K562 (cell line): ENCODE measurements at regions not wholly inside any gene's neighbourhood (a gene's known extent, or its start where the extent isn't known, plus 50 kb on each side); places are given as distances from the start of the nearest gene placed in this dataset.

Experiments
- ADNP ChIP-seq: fragments of 200-800 bp; sonication (Bioruptor generic); IDR thresholded peaks from 2 replicates; pipeline ENCODE4 v1.6.1; 2016; ENCODE audit warnings: missing genetic modification characterization, missing compliant biosample characterization
- GATA2 ChIP-seq: sonication (generic); formaldehyde crosslinking; IDR thresholded peaks from 2 replicates; pipeline ENCODE4 v1.4.0; 2020; ENCODE audit warnings: mild to moderate bottlenecking, missing genetic modification reagents
- HOXB6 ChIP-seq: fragments of 250-450 bp; sonication (Bioruptor Pico); IDR thresholded peaks from 2 replicates; pipeline ENCODE4 v1.5.1; 2022; ENCODE audit warnings: mild to moderate bottlenecking, borderline replicate concordance
- KHSRP ChIP-seq: fragments of 450-650 bp; IDR thresholded peaks from 2 replicates; pipeline ENCODE4 v1.6.1; 2017
- MEIS2 ChIP-seq: fragments of 450-650 bp; IDR thresholded peaks from 2 replicates; pipeline ENCODE4 v1.6.1; 2014; ENCODE audit warnings: mild to moderate bottlenecking; ENCODE audit not compliant: partially characterized antibody
- ZNF143 ChIP-seq: sonication (generic); formaldehyde crosslinking; IDR thresholded peaks from 2 replicates; pipeline ENCODE4 v1.9.0; 2022; ENCODE audit warnings: mild to moderate bottlenecking, missing genetic modification reagents
- ZNF707 ChIP-seq: fragments of 250-450 bp; sonication (Bioruptor Pico); conservative IDR thresholded peaks from 2 replicates; pipeline ENCODE4 v1.8.0; 2022; ENCODE audit warnings: inconsistent platforms, mild to moderate bottlenecking, moderate library complexity
- TF ChIP-seq, protein P1 (sequence below), 2 experiments: fragments of 450-650 bp; IDR thresholded peaks; 2 replicates each; pipeline ENCODE4 v1.6.1; 2016; ENCODE audit warnings: mild to moderate bottlenecking in 2 of 2, borderline replicate concordance in 1 of 2, low read depth in 1 of 2, moderate library complexity in 1 of 2
- TF ChIP-seq, protein P2 (sequence below): fragments of 200-800 bp; sonication (Bioruptor generic); IDR thresholded peaks from 2 replicates; pipeline ENCODE4 v1.6.1; 2017; ENCODE audit warnings: missing genetic modification characterization, missing compliant biosample characterization
- TF ChIP-seq, protein P3 (sequence below), 2 experiments: IDR thresholded peaks in 1 of 2; conservative IDR thresholded peaks in 1 of 2; 2 replicates each; pipeline ENCODE4 v1.6.1; 2016; ENCODE audit warnings: low read depth in 2 of 2, mild to moderate bottlenecking in 1 of 2, missing compliant biosample characterization in 1 of 2, missing genetic modification characterization in 1 of 2, moderate library complexity in 1 of 2

DNA sequence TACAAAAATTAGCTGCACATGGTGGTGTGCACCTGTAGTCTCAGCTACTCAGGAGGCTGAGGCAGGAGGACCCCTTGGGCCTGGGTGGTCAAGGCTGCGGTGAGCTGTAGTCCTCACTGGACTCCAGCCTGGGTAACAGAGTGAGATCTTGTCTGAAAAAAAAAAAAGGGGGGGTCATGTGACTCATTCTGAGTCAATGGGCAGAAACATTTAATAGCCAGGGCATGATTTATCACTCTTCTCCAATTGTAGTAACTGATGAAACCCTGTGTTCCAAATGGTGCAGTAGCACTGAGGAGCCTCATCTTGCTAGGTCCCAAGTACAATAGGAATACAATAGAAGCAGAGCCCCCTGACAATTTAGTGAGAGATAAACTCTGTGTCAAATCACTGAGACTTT is 78.9 kb upstream of the CCDC68 start (continued):
- TF ChIP-seq, protein P1, sequence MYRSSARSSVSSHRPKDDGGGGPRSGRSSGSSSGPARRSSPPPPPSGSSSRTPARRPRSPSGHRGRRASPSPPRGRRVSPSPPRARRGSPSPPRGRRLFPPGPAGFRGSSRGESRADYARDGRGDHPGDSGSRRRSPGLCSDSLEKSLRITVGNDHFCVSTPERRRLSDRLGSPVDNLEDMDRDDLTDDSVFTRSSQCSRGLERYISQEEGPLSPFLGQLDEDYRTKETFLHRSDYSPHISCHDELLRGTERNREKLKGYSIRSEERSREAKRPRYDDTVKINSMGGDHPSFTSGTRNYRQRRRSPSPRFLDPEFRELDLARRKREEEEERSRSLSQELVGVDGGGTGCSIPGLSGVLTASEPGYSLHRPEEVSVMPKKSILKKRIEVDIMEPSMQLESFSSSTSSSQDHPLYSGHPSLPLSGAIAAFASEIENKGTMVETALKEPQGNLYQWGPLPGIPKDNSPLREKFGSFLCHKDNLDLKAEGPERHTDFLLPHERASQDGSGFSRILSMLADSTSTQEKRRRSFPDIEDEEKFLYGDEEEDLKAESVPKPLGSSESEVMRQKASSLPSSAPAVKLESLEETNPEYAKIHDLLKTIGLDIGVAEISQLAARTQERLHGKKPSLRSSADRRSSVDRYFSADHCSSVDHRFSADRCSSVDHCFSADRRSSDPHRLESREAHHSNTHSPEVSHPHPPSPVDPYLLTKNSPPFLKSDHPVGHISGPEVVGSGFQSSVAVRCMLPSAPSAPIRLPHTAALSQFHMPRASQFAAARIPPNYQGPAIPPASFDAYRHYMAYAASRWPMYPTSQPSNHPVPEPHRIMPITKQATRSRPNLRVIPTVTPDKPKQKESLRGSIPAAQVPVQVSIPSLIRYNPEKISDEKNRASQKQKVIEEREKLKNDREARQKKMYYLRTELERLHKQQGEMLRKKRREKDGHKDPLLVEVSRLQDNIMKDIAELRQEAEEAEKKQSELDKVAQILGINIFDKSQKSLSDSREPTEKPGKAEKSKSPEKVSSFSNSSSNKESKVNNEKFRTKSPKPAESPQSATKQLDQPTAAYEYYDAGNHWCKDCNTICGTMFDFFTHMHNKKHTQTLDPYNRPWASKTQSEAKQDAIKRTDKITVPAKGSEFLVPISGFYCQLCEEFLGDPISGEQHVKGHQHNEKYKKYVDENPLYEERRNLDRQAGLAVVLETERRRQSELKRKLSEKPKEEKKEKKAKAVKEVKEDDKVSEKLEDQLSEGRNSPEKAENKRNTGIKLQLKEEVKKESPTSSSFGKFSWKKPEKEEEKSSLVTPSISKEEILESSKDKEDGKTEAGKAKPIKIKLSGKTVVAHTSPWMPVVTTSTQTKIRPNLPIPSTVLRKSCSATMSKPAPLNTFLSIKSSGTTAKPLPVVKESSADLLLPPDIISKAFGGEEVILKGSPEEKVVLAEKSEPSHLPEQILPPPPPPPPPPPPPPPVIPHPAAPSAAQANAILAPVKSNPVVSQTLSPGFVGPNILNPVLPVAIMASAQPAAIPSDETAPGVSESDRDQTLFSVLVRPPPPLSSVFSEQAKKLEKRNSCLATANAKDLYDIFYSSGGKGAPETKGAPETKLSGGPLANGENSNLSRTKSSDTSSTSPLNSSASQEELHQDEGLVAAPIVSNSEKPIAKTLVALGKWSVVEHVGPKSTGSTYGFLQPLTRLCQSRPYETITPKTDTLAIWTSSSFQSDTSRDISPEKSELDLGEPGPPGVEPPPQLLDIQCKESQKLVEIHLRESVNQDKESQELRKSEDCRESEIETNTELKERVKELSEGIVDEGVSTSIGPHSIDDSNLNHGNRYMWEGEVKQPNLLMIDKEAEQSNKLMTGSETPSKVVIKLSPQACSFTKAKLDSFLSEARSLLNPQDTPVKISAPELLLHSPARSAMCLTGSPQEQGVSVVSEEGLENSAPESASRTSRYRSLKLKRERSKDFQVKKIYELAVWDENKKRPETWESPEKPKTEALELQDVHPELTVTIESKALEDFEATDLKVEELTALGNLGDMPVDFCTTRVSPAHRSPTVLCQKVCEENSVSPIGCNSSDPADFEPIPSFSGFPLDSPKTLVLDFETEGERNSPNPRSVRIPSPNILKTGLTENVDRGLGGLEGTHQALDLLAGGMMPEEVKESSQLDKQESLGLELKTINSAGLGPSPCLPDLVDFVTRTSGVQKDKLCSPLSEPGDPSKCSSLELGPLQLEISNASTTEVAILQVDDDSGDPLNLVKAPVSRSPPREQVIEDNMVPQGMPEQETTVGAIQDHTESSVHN (IDR thresholded peaks at IDR 0.05; ENCODE audit: borderline replicate concordance in 1 of 2, low read depth in 1 of 2), result no peak
- no peak for TF ChIP-seq ZNF143 (CRISPR knock-in tag)
- TF ChIP-seq ADNP, result no peak
- TF ChIP-seq MEIS2, result peak; percentile 28
- TF ChIP-seq, protein P2, sequence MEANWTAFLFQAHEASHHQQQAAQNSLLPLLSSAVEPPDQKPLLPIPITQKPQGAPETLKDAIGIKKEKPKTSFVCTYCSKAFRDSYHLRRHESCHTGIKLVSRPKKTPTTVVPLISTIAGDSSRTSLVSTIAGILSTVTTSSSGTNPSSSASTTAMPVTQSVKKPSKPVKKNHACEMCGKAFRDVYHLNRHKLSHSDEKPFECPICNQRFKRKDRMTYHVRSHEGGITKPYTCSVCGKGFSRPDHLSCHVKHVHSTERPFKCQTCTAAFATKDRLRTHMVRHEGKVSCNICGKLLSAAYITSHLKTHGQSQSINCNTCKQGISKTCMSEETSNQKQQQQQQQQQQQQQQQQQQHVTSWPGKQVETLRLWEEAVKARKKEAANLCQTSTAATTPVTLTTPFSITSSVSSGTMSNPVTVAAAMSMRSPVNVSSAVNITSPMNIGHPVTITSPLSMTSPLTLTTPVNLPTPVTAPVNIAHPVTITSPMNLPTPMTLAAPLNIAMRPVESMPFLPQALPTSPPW (CRISPR knock-in tag), result peak; percentile 50
- TF ChIP-seq, protein P3, sequence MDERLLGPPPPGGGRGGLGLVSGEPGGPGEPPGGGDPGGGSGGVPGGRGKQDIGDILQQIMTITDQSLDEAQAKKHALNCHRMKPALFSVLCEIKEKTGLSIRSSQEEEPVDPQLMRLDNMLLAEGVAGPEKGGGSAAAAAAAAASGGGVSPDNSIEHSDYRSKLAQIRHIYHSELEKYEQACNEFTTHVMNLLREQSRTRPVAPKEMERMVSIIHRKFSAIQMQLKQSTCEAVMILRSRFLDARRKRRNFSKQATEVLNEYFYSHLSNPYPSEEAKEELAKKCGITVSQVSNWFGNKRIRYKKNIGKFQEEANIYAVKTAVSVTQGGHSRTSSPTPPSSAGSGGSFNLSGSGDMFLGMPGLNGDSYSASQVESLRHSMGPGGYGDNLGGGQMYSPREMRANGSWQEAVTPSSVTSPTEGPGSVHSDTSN (CRISPR knock-in tag; IDR thresholded peaks at IDR 0.05; ENCODE audit: low read depth), result no peak
- TF ChIP-seq, protein P3 (tag; conservative IDR thresholded peaks at IDR 0.05; ENCODE audit: low read depth), result peak; percentile 38
- TF ChIP-seq KHSRP, result no peak
- TF ChIP-seq ZNF707 (CRISPR knock-in tag), result no peak
- TF ChIP-seq HOXB6 (CRISPR knock-in tag), result no peak
- TF ChIP-seq GATA2 (CRISPR knock-in tag), result no peak
